ENCODE measurements at regions not wholly inside any gene's neighbourhood (a gene's known extent, or its start where the extent isn't known, plus 50 kb on each side); places are given as distances from the start of the nearest gene placed in this dataset.
"Not testable (repeated sequence)": the region's sequence is repeated elsewhere in the genome, so short reads cannot be mapped to it uniquely, and the experiment has no call there.

DNA sequence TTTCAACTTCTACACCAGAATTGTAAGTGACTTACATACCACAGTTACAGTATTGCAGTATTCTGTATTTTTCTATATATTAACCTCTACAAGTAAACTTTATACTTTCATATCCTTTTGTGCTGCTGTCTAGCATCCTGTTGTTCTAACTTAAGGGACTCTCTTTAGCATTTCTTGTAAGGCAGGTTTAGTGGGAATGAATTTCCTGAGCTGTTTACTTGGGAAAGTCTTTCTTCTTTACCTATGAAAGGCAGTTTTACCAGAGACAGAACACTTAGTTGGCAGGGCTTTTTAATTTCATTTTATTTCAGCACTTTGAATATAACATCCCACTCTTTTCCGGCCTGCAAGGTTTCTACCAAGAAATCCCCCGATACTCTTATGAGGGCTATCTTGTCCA is 75.8 kb upstream of the WAC start:
- Histone ChIP-seq H3K9me3 (replicated peaks; ENCODE audit: control insufficient read depth, insufficient read depth, low read length) (no peaks in the 10 kb centered on the region), H2AFZ (ENCODE audit: control insufficient read depth, low read depth, low read length) (no peak overlapping the region), H3K27ac (ENCODE audit: control insufficient read depth, insufficient read depth) (no peak overlapping the region), H3K79me2 (ENCODE audit: control insufficient read depth, insufficient read depth, low read length) (no peaks in the 10 kb centered on the region), H3K4me2 (ENCODE audit: control insufficient read depth, insufficient read depth) (no peak overlapping the region), H3K9ac (ENCODE audit: control insufficient read depth, insufficient read depth, low read length) (no peak overlapping the region), H3K4me3 (no peak overlapping the region), H4K20me1 (ENCODE audit: control insufficient read depth, insufficient read depth) (no peaks in the 10 kb centered on the region), H3K36me3 (ENCODE audit: control insufficient read depth in 2 of 2, insufficient read depth in 2 of 2, low read length in 1 of 2) (no peaks in the 10 kb centered on the region), H3K27me3 (replicated peaks in 1 of 2; ENCODE audit: control insufficient read depth in 2 of 2, insufficient read depth in 2 of 2, low read length in 1 of 2) (peaks cover 0 to 2% of the 10 kb centered on the region in 2 experiments; a peak in 1 of 4 replicates), H3K4me1 (ENCODE audit: control insufficient read depth, insufficient read depth, low read length) (no peaks in the 10 kb centered on the region)
- no peak for DNase-seq (ENCODE audit: low read depth, low spot score)
- intact Hi-C loops (cut with micrococcal nuclease; ENCODE audit: unreplicated experiment) (no loop called here), in situ Hi-C loops (cut with MboI) (no loop called here)
- ChIA-PET SMC1A (ENCODE audit: uncharacterized antibody, unreplicated experiment) (no interaction called here), POLR2A (no interaction called here), CTCF (interaction anchor here (1.3 kb wide), 1 partner anchor 16 kb away, joined by 3 read pairs; no protein-coding TSS in a partner anchor), RAD21 (ENCODE audit: unreplicated experiment) (no interaction called here)
- ATAC-seq: no peak
- WGBS (ENCODE audit: insufficient coverage, insufficient replicate concordance, low lambda C conversion rate, missing lambda C conversion rate): 43% methylated on average over 2 of the region's 2 CpGs
- TF ChIP-seq HDAC2 (IDR thresholded peaks at IDR 0.05) (no peak), YBX1 (IDR thresholded peaks at IDR 0.05) (no peak), NR2F1 (conservative IDR thresholded peaks at IDR 0.05) (no peak)
- no TSS peak for BruUV-seq (replicated peaks)
- no peak for FAIRE-seq

DNA sequence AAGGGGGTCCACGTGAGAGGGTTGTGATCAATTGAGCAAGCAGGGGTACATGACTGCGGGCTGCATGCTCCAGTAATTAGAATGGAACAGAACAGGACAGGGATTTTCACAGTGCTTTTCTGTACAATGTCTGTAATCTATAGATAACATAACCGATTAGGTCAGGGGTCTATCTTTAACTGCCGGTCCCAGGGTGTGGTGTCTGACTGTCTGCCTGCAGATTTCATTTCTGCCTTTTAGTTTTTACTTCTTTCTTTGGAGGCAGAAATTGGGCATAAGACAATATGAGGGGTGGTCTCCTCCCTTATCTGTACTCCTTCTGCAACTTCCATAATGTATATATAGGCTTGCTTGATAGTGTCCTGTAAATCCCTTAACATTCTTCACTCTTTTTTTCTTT is 75.0 kb upstream of the WAC start:
- RAD21 ChIA-PET (ENCODE audit: unreplicated experiment); H3K27me3 ChIP-seq (replicated peaks in 1 of 2; ENCODE audit: control insufficient read depth in 2 of 2, insufficient read depth in 2 of 2, low read length in 1 of 2); H3K27ac ChIP-seq (ENCODE audit: control insufficient read depth, insufficient read depth); ATAC-seq; H2AFZ ChIP-seq (ENCODE audit: control insufficient read depth, low read depth, low read length); H3K4me3 ChIP-seq; DNase-seq (ENCODE audit: low read depth, low spot score); FAIRE-seq; SMC1A ChIA-PET (ENCODE audit: uncharacterized antibody, unreplicated experiment); H4K20me1 ChIP-seq (ENCODE audit: control insufficient read depth, insufficient read depth); POLR2A ChIA-PET; H3K4me1 ChIP-seq (ENCODE audit: control insufficient read depth, insufficient read depth, low read length); intact Hi-C loops (cut with micrococcal nuclease; ENCODE audit: unreplicated experiment); H3K4me2 ChIP-seq (ENCODE audit: control insufficient read depth, insufficient read depth); in situ Hi-C loops (cut with MboI); H3K9me3 ChIP-seq (replicated peaks; ENCODE audit: control insufficient read depth, insufficient read depth, low read length); BruUV-seq (replicated peaks); H3K36me3 ChIP-seq (ENCODE audit: control insufficient read depth in 2 of 2, insufficient read depth in 2 of 2, low read length in 1 of 2); H3K79me2 ChIP-seq (ENCODE audit: control insufficient read depth, insufficient read depth, low read length); H3K9ac ChIP-seq (ENCODE audit: control insufficient read depth, insufficient read depth, low read length): not testable (repeated sequence)
- CTCF ChIA-PET: interaction anchor here (1.3 kb wide), 1 partner anchor 16 kb away, joined by 3 read pairs; no protein-coding TSS in a partner anchor
- 33% methylated on average over 4 of the region's 4 CpGs for WGBS (ENCODE audit: insufficient coverage, insufficient replicate concordance, low lambda C conversion rate, missing lambda C conversion rate)

All from GM12878 (cell line).